Right cardiac atrium (tissue), 5 donors: ENCODE measurements at regions not wholly inside any gene's neighbourhood (a gene's known extent, or its start where the extent isn't known, plus 50 kb on each side); places are given as distances from the start of the nearest gene placed in this dataset.
A peak's percentile ranks its signal among the peaks of the same experiment; 100 is the strongest.

ENCODE experiments used
- ATAC-seq, 2 donors: fragments of 200-7000 bp; cut with Tn5 transposase; one replicate each; pipeline versions ENCODE4 v1.8.0 to v1.9.1; 2020; ENCODE audit warnings: moderate library complexity in 2 of 2, mild to moderate bottlenecking in 1 of 2
- DNase-seq, 3 donors: peaks; one replicate each; pipeline ENCODE4 v3.0.0-alpha.2; 2020
- H3K27ac ChIP-seq: one replicate; pipeline ENCODE4 v1.5.1; 2013; ENCODE audit warnings: mild to moderate bottlenecking, low read length, control low read depth, moderate library complexity
- H3K27me3 ChIP-seq: one replicate; pipeline ENCODE4 v1.6.1; 2013; ENCODE audit not compliant: control insufficient read depth, insufficient read depth
- H3K4me1 ChIP-seq: one replicate; pipeline ENCODE4 v1.6.1; 2013; ENCODE audit warnings: low read length; ENCODE audit not compliant: control insufficient read depth, insufficient read depth
- H3K4me3 ChIP-seq: one replicate; pipeline ENCODE4 v1.5.1; 2013; ENCODE audit warnings: low read length, control low read depth
- H3K9me3 ChIP-seq: one replicate; pipeline ENCODE4 v1.6.1; 2013; ENCODE audit warnings: low read length; ENCODE audit not compliant: control insufficient read depth
- WGBS: extraction: QIAGEN DNeasy Blood & Tissue Kit; methylation state at CpG from one replicate; pipeline ENCODE4 v1.1.7; 2013; 5-methylcytosine and 5-hydroxymethylcytosine counted together
- intact Hi-C, 4 donors: fragments of 100-400 bp; cut with DNase I; formaldehyde crosslinking; loops; one replicate each; pipeline versions ENCODE4 v1.11.0 to v1.14.0; 2022 to 2023
- donor health status: healthy with polysubstance abuse.
- donor health status: DM: no; HTN: yes; CAD: no.
- donor health status: DM: no; HTN: no; CAD: no.
- donor health status: DM: no; HTN: yes; CAD: no; lungs with severe emphysema.
- donor health status: DM: yes; HTN: yes; CAD: no.

DNA sequence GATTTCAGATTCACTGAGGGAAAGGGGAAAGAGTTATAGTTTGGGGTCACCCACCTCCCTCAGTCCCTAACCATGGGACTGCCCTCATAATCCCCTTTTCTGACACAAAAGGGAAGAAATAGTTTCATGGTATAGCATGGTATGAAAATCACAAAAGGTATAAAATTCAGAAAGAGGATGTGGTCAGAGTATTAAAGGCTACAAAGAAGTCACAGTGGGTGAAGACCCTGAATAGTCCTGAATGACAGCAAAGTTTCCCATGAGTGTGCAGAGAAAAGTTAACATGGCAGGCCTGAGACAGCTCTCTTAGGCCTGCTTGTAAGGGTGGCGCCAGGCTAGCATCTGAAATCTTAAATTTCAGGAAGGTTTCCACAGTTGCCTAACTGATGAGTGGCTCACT, 290.6 kb upstream of the ZNF608 start:
- Histone ChIP-seq H3K9me3 (no peaks in the 10 kb centered on the region), H3K27ac (no peak overlapping the region), H3K4me3 (no peak overlapping the region), H3K27me3 (no peaks in the 10 kb centered on the region), H3K4me1 (no peaks in the 10 kb centered on the region)
- intact Hi-C loops = no loop called here
- no peak for ATAC-seq
- DNase-seq = no peak
- WGBS = 98% methylated on average over 1 of the region's 1 CpG

DNA sequence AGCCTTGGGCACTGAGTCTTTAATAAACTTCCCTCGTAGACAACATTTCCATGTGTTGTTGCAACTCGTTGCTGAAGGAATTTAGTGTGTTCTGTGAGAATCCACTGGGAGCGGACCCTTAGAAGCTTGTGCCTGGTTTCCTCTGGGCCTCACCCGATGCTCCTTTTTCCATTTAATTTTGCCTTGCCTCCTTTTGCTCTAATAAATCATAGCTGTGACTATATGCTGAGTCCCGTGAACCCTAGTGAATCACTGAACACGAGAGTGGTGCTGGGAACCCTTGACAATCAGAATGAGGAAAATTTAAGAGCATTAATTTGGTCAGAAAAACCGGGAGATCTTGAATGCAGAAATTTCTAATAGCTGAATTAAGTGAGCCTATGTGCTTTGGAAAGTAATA, 291.1 kb upstream of the ZNF608 start:
- Histone ChIP-seq H3K27ac (no peak overlapping the region), H3K9me3 (no peaks in the 10 kb centered on the region), H3K4me1 (no peaks in the 10 kb centered on the region), H3K27me3 (no peaks in the 10 kb centered on the region), H3K4me3 (no peak overlapping the region)
- 92% methylated on average over 7 of the region's 7 CpGs for WGBS
- no peak for ATAC-seq
- DNase-seq = no peak
- intact Hi-C loops = no loop called here

DNA sequence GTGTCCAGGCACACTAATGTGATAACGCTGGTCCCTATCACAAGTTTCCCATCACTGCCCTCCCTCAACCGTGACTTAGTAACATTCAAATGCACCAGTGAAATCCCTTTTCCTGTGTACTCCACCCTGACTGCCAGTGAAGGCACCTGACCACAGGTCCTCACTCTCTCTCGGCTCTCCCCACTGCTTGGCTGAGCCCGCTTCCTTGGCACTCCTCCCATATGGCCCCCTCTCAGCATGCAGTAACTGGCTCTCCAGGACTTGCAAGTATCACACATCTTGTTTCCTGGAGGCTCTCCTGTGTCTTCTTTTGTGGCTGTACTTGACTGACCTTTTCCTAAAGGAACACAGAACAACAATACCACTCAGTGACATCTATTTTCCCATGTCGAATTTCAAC, 292.0 kb upstream of the ZNF608 start:
- DNase-seq (no peak), ATAC-seq (no peak)
- H3K27me3 ChIP-seq = no peaks in the 10 kb centered on the region
- no peaks in the 10 kb centered on the region for H3K9me3 ChIP-seq
- H3K4me3 ChIP-seq = no peak overlapping the region
- intact Hi-C loops = no loop called here
- no peak overlapping the region for H3K27ac ChIP-seq
- peaks cover under 1% of the 10 kb centered on the region for H3K4me1 ChIP-seq
- WGBS = 79% methylated on average over 5 of the region's 5 CpGs

DNA sequence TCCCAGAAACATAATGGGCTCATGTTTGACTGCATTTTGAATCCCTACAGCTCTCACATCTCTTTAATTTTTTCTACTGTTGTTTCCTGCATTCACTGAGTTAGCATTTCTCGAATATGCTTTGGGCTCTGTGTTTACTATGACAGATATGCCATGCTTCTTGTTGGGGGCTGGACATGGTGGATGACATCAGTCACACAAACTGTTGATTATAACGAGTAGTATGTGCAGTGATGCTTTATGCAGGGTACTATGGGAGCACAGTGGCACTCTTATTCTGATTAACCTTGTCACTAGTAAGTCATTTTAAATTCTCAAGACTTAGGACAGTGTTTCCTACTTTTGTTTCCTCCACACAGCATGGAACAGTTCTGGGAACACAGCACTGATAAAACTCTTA, 295.4 kb upstream of the ZNF608 start:
- DNase-seq = no peak
- Histone ChIP-seq H3K27me3 (no peaks in the 10 kb centered on the region), H3K4me3 (no peak overlapping the region), H3K4me1 (peaks cover 9% of the 10 kb centered on the region), H3K27ac (no peak overlapping the region), H3K9me3 (no peaks in the 10 kb centered on the region)
- WGBS = 27% methylated on average over 2 of the region's 2 CpGs
- intact Hi-C loops = no loop called here
- no peak for ATAC-seq

DNA sequence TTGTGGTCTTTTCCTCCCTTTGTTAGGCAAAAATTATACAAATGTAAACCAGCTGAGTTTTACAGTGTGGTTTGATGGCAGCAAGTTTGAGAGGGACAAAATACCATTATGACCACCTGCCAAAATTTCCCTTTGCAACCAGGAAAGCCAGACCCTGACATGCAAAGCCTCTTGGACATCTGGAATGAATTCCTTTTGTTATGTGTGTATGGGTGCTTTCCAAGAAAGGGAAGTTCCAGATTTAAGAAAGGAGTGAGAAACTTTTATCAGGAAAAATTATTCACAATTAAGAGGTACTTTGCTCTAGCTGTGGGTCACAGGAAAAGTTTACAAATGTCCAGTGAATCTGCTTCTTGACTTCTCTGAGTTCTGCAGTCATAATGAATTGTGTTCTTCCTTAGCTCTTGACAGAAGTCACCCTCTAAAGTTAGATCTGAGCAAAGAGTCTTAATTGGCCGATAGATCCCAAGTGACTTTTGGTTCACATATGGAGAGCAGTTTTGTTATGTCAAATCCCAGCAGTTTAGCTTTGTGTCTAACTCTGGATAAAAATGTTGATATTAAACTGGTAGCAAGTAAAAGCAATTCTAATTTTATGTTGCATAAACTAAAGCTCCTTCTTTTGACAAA, 295.9 kb upstream of the ZNF608 start:
- intact Hi-C loops = no loop called here
- Histone ChIP-seq H3K9me3 (no peaks in the 10 kb centered on the region), H3K27ac (no peak overlapping the region), H3K27me3 (no peaks in the 10 kb centered on the region), H3K4me3 (no peak overlapping the region), H3K4me1 (peaks cover 9% of the 10 kb centered on the region)
- no peak for DNase-seq
- ATAC-seq = no peak
- 53% methylated on average over 1 of the region's 1 CpG for WGBS

DNA sequence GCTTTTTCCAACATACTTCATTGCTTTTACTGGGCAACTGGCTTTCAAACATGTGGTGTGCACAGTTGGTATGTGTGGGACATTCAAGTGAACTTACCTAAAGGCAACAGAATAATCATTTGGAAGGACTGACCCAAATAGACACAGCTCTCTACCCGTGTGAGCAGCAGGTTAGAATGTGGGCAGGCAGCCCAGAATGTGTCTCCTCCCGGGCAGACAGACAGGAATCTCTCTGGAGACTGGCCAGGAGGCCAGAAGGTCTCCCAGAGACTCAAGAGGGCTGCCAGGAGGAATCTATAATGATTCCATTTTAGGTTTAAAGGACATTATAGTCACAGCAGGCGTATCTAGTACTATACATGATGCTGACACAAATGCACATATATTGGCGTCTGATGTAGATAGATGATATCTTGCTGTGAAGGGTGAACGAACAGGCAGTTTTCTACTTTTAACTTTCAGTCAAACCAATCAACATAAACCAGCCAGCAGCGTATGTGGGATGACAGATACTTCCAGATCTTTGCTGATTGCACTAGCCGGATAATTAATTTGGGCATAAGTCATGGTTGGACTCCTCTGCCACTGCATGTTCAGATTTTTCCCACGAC, 297.4 kb upstream of the ZNF608 start:
- ATAC-seq (peak; percentile 85 to 94), DNase-seq (peak; percentile 67 to 89 (median 83))
- Histone ChIP-seq H3K27me3 (no peaks in the 10 kb centered on the region), H3K4me1 (peaks cover 9% of the 10 kb centered on the region), H3K27ac (no peak overlapping the region), H3K9me3 (no peaks in the 10 kb centered on the region), H3K4me3 (no peak overlapping the region)
- intact Hi-C loops = no loop called here
- 35% methylated on average over 8 of the region's 8 CpGs for WGBS

DNA sequence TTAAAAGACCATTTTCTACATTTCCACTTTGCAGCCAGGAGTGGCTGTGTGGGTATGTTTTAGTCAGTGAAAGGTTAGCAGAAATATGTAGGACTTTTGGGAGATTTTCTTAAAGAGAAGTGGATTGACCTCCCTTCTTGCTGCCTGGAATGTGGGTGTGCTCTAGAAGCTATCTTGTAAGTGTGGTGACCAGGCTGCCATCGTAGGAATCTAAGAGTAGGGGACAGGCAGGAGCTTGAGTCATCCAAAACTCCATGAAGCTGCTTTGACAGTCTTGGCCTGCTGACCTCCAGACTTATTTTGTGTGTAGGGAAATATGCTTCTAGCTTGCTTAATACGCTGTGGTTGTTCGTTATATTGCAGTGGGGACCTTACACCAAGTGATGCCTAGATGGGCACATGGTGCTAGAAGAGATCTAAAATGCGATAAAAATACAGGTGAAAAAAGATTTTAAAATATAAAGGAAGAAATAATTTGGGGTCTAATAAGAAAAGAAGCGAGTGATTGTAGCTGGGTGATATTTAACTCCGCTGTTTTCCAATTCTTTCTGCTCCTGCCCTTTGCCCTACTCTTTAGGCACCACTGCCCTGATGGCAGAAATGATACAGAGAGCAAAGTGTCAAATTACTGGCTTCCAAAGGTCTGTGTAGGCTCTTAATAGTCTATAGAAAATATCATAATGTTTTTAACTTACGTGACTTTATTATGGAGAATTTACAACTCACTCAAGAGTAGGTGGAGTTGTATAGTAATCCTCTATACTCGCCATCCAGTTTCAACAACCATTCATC, 298.2 kb upstream of the ZNF608 start:
- DNase-seq (no peak), ATAC-seq (no peak)
- Histone ChIP-seq H3K9me3 (no peaks in the 10 kb centered on the region), H3K27ac (no peak overlapping the region), H3K4me3 (no peak overlapping the region), H3K4me1 (peaks cover 9% of the 10 kb centered on the region), H3K27me3 (no peaks in the 10 kb centered on the region)
- intact Hi-C loops = no loop called here
- 91% methylated on average over 8 of the region's 8 CpGs for WGBS

DNA sequence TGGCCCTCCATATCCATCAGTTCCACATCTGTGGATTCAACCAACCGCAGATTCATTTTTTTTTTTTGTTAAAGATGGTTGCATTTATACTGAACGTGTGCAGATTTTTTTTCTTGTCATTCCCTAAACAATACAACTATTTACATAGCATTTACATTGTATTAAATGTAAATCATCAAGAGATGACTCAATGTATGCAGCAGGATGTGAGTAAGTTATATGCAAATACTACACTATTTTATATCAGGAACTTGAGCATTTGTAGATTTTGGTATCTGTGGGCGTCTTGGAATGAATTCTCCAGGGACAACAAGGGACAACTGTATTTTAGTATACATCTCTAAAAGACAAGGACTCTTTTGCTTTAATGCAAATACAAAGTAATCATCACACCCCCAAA, 299.2 kb upstream of the ZNF608 start:
- ATAC-seq (no peak), DNase-seq (no peak)
- H3K9me3 ChIP-seq = no peaks in the 10 kb centered on the region
- peaks cover 9% of the 10 kb centered on the region for H3K4me1 ChIP-seq
- WGBS = 83% methylated on average over 3 of the region's 3 CpGs
- intact Hi-C loops = no loop called here
- no peak overlapping the region for H3K4me3 ChIP-seq
- H3K27ac ChIP-seq = no peak overlapping the region
- no peaks in the 10 kb centered on the region for H3K27me3 ChIP-seq

DNA sequence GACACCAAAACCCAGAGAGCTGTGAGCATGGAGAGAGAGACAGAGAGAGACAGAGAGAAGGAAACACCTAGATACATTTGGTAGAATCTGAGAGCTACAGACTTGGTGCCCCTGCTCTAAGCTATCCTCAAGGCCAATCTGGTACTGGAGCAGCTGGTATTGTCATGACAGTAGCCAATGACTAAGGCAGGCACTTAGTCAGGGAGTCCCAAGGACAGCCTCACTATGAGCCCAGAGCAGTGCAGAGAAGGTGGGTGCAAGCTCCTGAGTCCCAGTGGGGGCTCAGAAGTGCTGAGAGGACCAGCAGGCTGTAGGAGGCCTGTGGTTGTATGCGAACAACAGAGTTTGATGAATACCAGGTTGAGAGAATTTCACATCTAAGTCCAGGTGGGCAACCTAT, 300.4 kb upstream of the ZNF608 start:
- peaks cover 9% of the 10 kb centered on the region for H3K4me1 ChIP-seq
- DNase-seq (no peak), ATAC-seq (peak in 1 of 2 donors; percentile 24)
- no peaks in the 10 kb centered on the region for H3K27me3 ChIP-seq
- H3K9me3 ChIP-seq = no peaks in the 10 kb centered on the region
- H3K4me3 ChIP-seq = no peak overlapping the region
- WGBS = 98% methylated on average over 1 of the region's 1 CpG
- no peak overlapping the region for H3K27ac ChIP-seq
- intact Hi-C loops = no loop called here

DNA sequence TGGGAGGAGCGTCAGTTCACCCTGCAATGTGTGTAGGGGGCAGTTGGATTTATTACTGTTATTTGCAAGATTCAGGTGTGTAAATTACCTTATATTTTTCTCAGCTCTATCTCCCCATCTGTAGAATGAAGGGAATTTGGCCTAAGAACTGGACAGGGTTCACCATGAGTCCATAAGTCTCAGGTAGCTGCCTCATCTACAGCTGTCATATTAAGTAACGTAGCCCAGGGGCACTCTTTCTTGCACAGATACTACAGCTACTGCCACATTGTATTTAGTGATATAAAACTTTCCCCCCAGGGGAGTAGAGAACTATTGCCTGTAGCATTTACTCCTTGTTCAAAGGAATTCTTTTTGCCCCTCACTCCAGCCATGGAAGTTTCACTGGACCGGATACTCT, 301.4 kb upstream of the ZNF608 start:
- H3K9me3 ChIP-seq = no peaks in the 10 kb centered on the region
- ATAC-seq (no peak), DNase-seq (no peak)
- 95% methylated on average over 3 of the region's 3 CpGs for WGBS
- no peak overlapping the region for H3K4me3 ChIP-seq
- peaks cover 9% of the 10 kb centered on the region for H3K4me1 ChIP-seq
- H3K27ac ChIP-seq = no peak overlapping the region
- no peaks in the 10 kb centered on the region for H3K27me3 ChIP-seq
- intact Hi-C loops = no loop called here
